Epithelial cell of esophagus (primary cell): ENCODE measurements at regions not wholly inside any gene's neighbourhood (a gene's known extent, or its start where the extent isn't known, plus 50 kb on each side); places are given as distances from the start of the nearest gene placed in this dataset.

Source experiments
- DNase-seq: peaks from one replicate; pipeline ENCODE4 v3.0.0; 2010; ENCODE audit warnings: low read depth
- H3K4me3 ChIP-seq: 2 replicates; pipeline ENCODE4 v1.5.1; 2011; ENCODE audit warnings: mild to moderate bottlenecking, low read length, control low read depth
- CTCF ChIP-seq: IDR thresholded peaks from 2 replicates; pipeline ENCODE4 v1.5.1; 2011; ENCODE audit warnings: low read depth, mild to moderate bottlenecking, low read length, control low read depth, inconsistent platforms; ENCODE audit not compliant: insufficient read depth; ENCODE audit errors: missing control alignments

- H3K4me3 ChIP-seq: no peak overlapping the region
These were observed 76.9 kb downstream of the HFE start for GRCh38 chr6:26164120-26164505.

GRCh38 chr6:26165261-26165790, 78.1 kb downstream of the HFE start:
- no peak for DNase-seq
- TF ChIP-seq CTCF: no peak
- H3K4me3 ChIP-seq: no peak overlapping the region

More at GRCh38 chr6:26164120-26164505, 76.9 kb downstream of the HFE start:
- no peak for TF ChIP-seq CTCF
- DNase-seq: no peak

- DNase-seq: peak; percentile 54
- no peak overlapping the region for H3K4me3 ChIP-seq
- no peak for TF ChIP-seq CTCF
These were observed 83.0 kb downstream of the HFE start for GRCh38 chr6:26170181-26170580.

- peak overlapping the region; percentile 60 for H3K4me3 ChIP-seq
- DNase-seq: no peak
- TF ChIP-seq CTCF: no peak
These were observed 84.0 kb downstream of the HFE start for GRCh38 chr6:26170951-26171841.

GRCh38 chr6:26172608-26172968, 85.4 kb downstream of the HFE start:
- peak overlapping the region; percentile 60 for H3K4me3 ChIP-seq
- no peak for TF ChIP-seq CTCF
- no peak for DNase-seq

- no peak for TF ChIP-seq CTCF
These were observed 86.6 kb downstream of the HFE start for GRCh38 chr6:26173836-26174145.

GRCh38 chr6:26175033-26175427, 87.8 kb downstream of the HFE start:
- H3K4me3 ChIP-seq: no peak overlapping the region
- no peak for TF ChIP-seq CTCF
- DNase-seq: no peak

More at GRCh38 chr6:26173836-26174145, 86.6 kb downstream of the HFE start:
- DNase-seq: no peak
- H3K4me3 ChIP-seq: no peak overlapping the region
